Heart right ventricle (tissue), 16 donors: ENCODE measurements at regions not wholly inside any gene's neighbourhood (a gene's known extent, or its start where the extent isn't known, plus 50 kb on each side); places are given as distances from the start of the nearest gene placed in this dataset.

ENCODE experiments used
- ATAC-seq, 8 donors: fragments of 200-7000 bp; cut with Tn5 transposase; one replicate each; pipeline ENCODE4 v1.9.1; 2020; ENCODE audit warnings: mild to moderate bottlenecking in 8 of 8, moderate library complexity in 8 of 8, moderate number of reproducible peaks in 1 of 8
- DNase-seq, 2 donors: peaks; one replicate each; pipeline ENCODE4 v3.0.0-alpha.2; 2020
- H3K27ac ChIP-seq, 10 donors: fragments of 200-600 bp; sonication (generic) in 2 of 10; one replicate each; pipeline versions ENCODE4 v1.5.0 to v1.8.0; 2020 to 2022; ENCODE audit warnings: mild to moderate bottlenecking in 3 of 10
- H3K27me3 ChIP-seq, 7 donors: fragments of 200-600 bp; one replicate each; pipeline ENCODE4 v1.8.0; 2021 to 2022; ENCODE audit warnings: mild to moderate bottlenecking in 2 of 7
- H3K36me3 ChIP-seq, 9 donors: fragments of 200-600 bp; sonication (generic) in 1 of 9; one replicate each; pipeline versions ENCODE4 v1.5.0 to v1.8.0; 2020 to 2022; ENCODE audit warnings: mild to moderate bottlenecking in 2 of 9
- H3K4me1 ChIP-seq, 9 donors: fragments of 200-600 bp; sonication (generic) in 1 of 9; one replicate each; pipeline versions ENCODE4 v1.5.0 to v1.8.0; 2020 to 2022; ENCODE audit warnings: mild to moderate bottlenecking in 4 of 9
- H3K4me3 ChIP-seq, 10 donors: fragments of 200-600 bp; sonication (generic) in 2 of 10; one replicate each; pipeline versions ENCODE4 v1.5.0 to v1.8.0; 2020 to 2022; ENCODE audit warnings: mild to moderate bottlenecking in 7 of 10, moderate library complexity in 2 of 10
- H3K9me3 ChIP-seq, 11 donors: fragments of 200-600 bp in 10 of 11; sonication (generic) in 2 of 11; one replicate each; pipeline versions ENCODE4 v1.5.0 to v1.8.0; 2013 to 2022; ENCODE audit warnings: mild to moderate bottlenecking in 2 of 11, control low read depth in 1 of 11, moderate library complexity in 1 of 11
- whole genome bisulfite sequencing, 2 donors: extraction: QIAGEN DNeasy Blood & Tissue Kit; methylation state at CpG; one replicate each; pipeline ENCODE4 v1.1.7; 2013; ENCODE audit warnings: inconsistent platforms in 1 of 2; 5-methylcytosine and 5-hydroxymethylcytosine counted together
- intact Hi-C, 10 donors: fragments of 100-400 bp; cut with DNase I; formaldehyde crosslinking; loops; one replicate each; pipeline versions ENCODE4 v1.11.1 to v1.14.2; 2022
- TF ChIP-seq, protein P1 (sequence below), 9 donors: fragments of 200-600 bp; sonication (generic) in 2 of 9; IDR thresholded peaks; one replicate each; pipeline versions ENCODE4 v1.5.0 to v1.8.0; 2021 to 2022; ENCODE audit warnings: antibody characterized with exemption in 9 of 9, mild to moderate bottlenecking in 5 of 9, moderate library complexity in 1 of 9
- donor health status: Arrhythmogenic right ventricular cardiomyopathy.
- donor health status: ischemic (EF 13 %, LVEDD 7.1; RV severe dilation, severe dysfunction).
- donor health status: healthy with polysubstance abuse.
- donor health status: DM: no; HTN: yes; CAD: no.
- donor health status: DM: no; HTN: no; CAD: no.
- donor health status: ischemic (EF 25% LVEDD 6.9; RV normal size, moderate dysfunction).
- donor health status: ischemic (EF 25% LVEDD 5.7; RV mildly dilated, moderate dysfunction).
- donor health status: healthy.
- donor health status: DM: yes; HTN: yes; CAD: no.
- donor health status: Ischemic cardiomyopathy.
- donor health status: ischemic (EF 35%, LVEDD 5.7; RV mildly dilated, moderate dysfunction).
- donor health status: nonischemic (EF 11% LVEDD 7.7; RV severe dilation, severe dysfunction).
- donor health status: DM: yes; HTN: yes; CAD: no.
- donor health status: PGD.
- donor health status: ischemic (EF 29% LVEDD 5.4; RV normal size, mild dysfunction).
- donor health status: nonischemic (EF 23%, LVEDD 6.1; RV moderate dilation, normal function).

DNA sequence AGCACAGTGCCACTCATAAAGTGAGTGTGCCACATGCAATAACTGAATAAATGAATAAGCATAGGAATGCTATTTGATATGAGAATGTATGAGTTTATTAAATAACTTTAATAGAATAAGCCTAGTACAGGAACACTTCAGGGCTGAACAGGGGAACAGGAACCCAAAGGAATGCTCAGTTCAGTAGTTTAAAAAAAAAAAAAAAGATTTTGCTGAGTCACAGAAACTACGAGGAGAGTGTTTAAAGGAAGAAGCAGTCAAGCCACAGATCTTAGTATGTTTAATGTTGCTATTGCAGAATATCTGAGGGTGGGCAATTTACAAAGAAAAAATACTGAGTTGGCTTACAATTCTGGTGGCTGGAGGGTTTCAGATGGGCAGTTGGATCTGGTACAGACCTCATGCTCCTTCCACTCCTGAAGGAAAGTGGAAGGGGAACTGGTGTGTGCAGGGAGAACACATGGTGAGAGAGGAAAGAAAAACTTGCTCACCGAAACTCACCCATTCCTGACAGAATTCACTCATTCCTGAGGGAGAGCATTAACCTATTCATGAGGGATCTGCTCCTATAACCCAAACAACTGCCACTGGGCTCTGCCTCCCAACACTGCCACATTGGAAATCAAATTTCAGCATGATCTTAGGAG is 880.3 kb upstream of the MGAT4C start:
- Histone ChIP-seq H3K27me3 (no peaks in the 10 kb centered on the region), H3K9me3 (peaks cover 0 to 11% (median 0%) of the 10 kb centered on the region in 11 donors), H3K36me3 (no peaks in the 10 kb centered on the region), H3K4me1 (peaks cover 0 to 7% (median 0%) of the 10 kb centered on the region in 9 donors), H3K27ac (no peak overlapping the region), H3K4me3 (no peak overlapping the region)
- ATAC-seq (no peak), DNase-seq (no peak)
- TF ChIP-seq, protein P1, sequence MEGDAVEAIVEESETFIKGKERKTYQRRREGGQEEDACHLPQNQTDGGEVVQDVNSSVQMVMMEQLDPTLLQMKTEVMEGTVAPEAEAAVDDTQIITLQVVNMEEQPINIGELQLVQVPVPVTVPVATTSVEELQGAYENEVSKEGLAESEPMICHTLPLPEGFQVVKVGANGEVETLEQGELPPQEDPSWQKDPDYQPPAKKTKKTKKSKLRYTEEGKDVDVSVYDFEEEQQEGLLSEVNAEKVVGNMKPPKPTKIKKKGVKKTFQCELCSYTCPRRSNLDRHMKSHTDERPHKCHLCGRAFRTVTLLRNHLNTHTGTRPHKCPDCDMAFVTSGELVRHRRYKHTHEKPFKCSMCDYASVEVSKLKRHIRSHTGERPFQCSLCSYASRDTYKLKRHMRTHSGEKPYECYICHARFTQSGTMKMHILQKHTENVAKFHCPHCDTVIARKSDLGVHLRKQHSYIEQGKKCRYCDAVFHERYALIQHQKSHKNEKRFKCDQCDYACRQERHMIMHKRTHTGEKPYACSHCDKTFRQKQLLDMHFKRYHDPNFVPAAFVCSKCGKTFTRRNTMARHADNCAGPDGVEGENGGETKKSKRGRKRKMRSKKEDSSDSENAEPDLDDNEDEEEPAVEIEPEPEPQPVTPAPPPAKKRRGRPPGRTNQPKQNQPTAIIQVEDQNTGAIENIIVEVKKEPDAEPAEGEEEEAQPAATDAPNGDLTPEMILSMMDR (IDR thresholded peaks at IDR 0.05), result no peak
- intact Hi-C loops, result no loop called here
- WGBS, 2 donors, result 51 to 59% methylated on average over 2 of the region's 2 CpGs

DNA sequence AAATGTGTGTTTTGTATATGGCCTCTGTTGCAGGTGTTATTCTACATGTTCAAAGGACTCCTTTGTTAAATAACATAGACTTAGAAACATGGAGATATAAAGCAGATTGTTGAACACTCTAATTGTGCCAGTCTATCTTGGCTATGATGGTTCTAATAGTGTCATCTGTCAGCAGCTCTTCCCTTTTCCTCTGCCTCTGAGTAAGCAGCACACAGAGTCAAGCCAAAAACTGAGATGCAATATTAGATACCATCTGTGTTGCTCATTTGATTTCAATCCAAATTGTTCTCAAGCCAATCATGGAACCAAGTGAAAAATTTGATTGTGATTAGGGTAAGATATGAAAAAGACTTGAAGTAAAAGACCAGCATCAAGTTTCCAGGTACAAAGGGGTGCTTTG is 871.1 kb upstream of the MGAT4C start:
- TF ChIP-seq, protein P1 (IDR thresholded peaks at IDR 0.05), result no peak
- no peak overlapping the region for H3K4me3 ChIP-seq
- H3K4me1 ChIP-seq, result no peaks in the 10 kb centered on the region
- no peaks in the 10 kb centered on the region for H3K36me3 ChIP-seq
- ATAC-seq (no peak), DNase-seq (no peak)
- intact Hi-C loops, result loop anchor here in 1 of 10 donors (10.0 kb wide), 1 partner anchor 408 kb away; no protein-coding TSS in a partner anchor
- no peak overlapping the region for H3K27ac ChIP-seq
- H3K27me3 ChIP-seq, result no peaks in the 10 kb centered on the region
- H3K9me3 ChIP-seq, result peaks cover 0 to 19% (median 3%) of the 10 kb centered on the region in 11 donors

DNA sequence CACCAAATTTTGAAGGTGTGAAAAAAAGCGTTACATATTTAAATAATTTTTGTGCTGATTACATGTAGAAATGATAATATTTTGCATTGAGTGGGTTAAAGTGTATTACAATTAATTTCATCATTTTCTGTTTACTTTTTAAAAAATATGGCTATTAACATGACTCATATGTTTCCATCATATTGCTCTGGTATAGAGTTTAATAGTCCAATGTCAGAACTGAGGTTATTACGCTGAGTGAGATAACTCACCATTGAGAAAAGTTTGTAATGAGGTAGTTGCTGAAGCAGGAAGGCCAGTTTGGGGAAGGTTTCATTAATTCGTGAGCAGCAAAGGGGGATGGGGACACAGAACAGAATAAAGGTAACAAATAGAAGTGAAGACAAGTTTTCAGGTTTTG is 865.7 kb upstream of the MGAT4C start:
- 71 to 88% methylated on average over 3 of the region's 3 CpGs for WGBS, 2 donors
- Histone ChIP-seq H3K4me1 (no peaks in the 10 kb centered on the region), H3K9me3 (peaks cover 0 to 21% (median 3%) of the 10 kb centered on the region in 11 donors)

DNA sequence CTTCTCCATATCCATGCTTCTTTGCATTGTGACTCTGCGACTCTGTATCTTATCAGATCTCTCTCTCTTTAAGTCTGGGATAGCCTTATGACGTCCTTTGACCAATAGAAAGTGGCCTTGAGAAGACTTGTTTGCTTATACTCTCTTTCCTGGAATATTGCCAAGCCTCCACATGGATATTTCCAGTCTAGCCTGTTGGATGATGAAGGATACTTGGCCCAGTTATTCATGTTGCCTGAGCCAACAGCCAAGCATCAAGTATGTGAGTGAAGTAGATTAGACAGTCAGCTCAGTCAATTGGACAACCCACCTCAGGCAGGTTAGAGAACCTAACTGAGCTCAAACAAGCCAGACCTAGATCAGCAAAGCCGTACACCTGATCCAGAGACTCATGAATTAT is 864.2 kb upstream of the MGAT4C start:
- H3K27ac ChIP-seq, result no peak overlapping the region
- H3K4me1 ChIP-seq, result no peaks in the 10 kb centered on the region
- H3K36me3 ChIP-seq, result no peaks in the 10 kb centered on the region
- H3K27me3 ChIP-seq, result no peaks in the 10 kb centered on the region
- DNase-seq (no peak), ATAC-seq (peak in 4 of 8 donors; percentile 31 to 75 (median 56))
- H3K4me3 ChIP-seq, result no peak overlapping the region
- TF ChIP-seq, protein P1 (IDR thresholded peaks at IDR 0.05), result no peak
- peaks cover 0 to 21% (median 3%) of the 10 kb centered on the region in 11 donors for H3K9me3 ChIP-seq
- whole genome bisulfite sequencing, 2 donors, result 32 to 35% methylated on average over 3 of the region's 3 CpGs
- intact Hi-C loops, result loop anchor here in 1 of 10 donors (10.0 kb wide), 1 partner anchor 414 kb away; no protein-coding TSS in a partner anchor

More for the DNA sequence above, 865.7 kb upstream of the MGAT4C start:
- ATAC-seq (no peak), DNase-seq (no peak)
- Histone ChIP-seq H3K4me3 (no peak overlapping the region), H3K27me3 (no peaks in the 10 kb centered on the region), H3K27ac (no peak overlapping the region), H3K36me3 (no peaks in the 10 kb centered on the region)
- intact Hi-C loops, result loop anchor here in 1 of 10 donors (10.0 kb wide), 1 partner anchor 413 kb away; no protein-coding TSS in a partner anchor
- TF ChIP-seq, protein P1 (IDR thresholded peaks at IDR 0.05), result no peak
